ENCODE measurements at regions not wholly inside any gene's neighbourhood (a gene's known extent, or its start where the extent isn't known, plus 50 kb on each side); places are given as distances from the start of the nearest gene placed in this dataset.
A peak's percentile ranks its signal among the peaks of the same experiment; 100 is the strongest.
"Not testable (repeated sequence)": the region's sequence is repeated elsewhere in the genome, so short reads cannot be mapped to it uniquely, and the experiment has no call there.

- DNase-seq = no peak
These were observed 346.7 kb upstream of the PPARGC1A start for GRCh38 chr4:24236532-24236931.

DNA sequence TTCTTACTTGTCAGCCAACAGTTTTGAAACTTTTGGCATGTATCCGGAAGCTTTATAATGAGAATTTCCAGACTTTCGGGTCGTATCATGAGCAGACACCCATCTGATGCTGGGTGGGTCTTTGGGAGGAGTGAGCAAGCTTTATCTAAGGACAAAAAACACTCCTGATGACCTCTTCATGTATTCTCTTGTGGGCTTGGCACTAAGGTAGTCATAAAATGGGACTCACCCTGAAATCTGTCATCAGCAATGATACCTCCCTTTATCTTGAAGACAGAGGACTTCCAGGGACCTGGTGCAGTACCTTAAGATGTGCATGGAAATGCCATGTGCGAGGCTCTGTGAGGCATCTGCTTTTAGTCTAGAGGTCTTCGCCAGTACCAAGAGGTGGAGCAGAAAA, 346.3 kb upstream of the PPARGC1A start:
- no peak for DNase-seq

- no peak for DNase-seq
These were observed 345.8 kb upstream of the PPARGC1A start for GRCh38 chr4:24235618-24236017.

GRCh38 chr4:24234288-24234848, 344.5 kb upstream of the PPARGC1A start:
- DNase-seq = no peak

- no peak for DNase-seq
These were observed 341.1 kb upstream of the PPARGC1A start for GRCh38 chr4:24230955-24231354.

- no peak for DNase-seq
These were observed 340.1 kb upstream of the PPARGC1A start for GRCh38 chr4:24229978-24230377.

DNA sequence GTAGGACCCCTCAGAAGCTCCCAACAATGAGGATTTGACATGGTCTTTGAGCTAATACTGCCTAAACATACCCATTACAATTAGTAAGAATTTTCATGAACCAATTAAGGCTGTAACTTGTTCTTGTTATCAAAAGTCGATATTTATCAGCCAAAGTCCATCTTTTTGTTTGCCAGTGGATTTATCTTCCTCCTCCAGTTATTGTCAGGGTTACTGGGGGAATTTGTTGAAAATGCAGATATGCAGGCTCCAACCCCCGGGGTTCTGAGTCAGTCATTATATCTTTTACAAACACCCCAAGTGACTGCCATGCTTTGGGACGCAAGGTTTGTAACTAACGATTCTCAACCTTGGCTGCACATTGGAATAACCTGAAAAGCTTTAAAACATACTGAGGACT, 338.8 kb upstream of the PPARGC1A start:
- no peak for DNase-seq

GRCh38 chr4:24226667-24227066, 336.8 kb upstream of the PPARGC1A start:
- no peak for DNase-seq

DNA sequence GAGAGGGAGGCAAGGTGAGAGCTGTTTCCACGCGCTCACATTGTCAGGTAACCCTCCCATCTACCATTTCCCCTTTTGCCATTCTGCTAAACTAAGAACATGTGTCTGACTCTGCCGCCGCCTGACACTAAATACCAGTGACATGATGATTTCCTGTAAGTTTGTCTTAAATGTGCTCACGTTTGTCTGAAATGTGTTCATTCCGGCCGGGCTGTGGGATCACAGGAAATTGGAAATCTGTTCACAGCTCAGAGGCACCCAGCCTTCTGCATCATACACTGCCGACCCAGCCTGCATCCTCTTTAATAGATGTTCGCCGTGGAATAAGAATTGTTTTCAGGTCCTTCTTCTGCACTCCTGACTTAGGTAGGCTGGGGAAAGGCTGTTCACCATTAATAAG, 336.2 kb upstream of the PPARGC1A start:
- no peak for DNase-seq

- no peak for DNase-seq
These were observed 334.6 kb upstream of the PPARGC1A start for GRCh38 chr4:24224446-24224845.

- no peak for DNase-seq
These were observed 329.4 kb upstream of the PPARGC1A start for GRCh38 chr4:24219209-24219608.

GRCh38 chr4:24218566-24218965, 328.7 kb upstream of the PPARGC1A start:
- no peak for DNase-seq

GRCh38 chr4:24214796-24215195, 324.9 kb upstream of the PPARGC1A start:
- no peak for DNase-seq

- DNase-seq = no peak
These were observed 324.1 kb upstream of the PPARGC1A start for GRCh38 chr4:24213961-24214360.

GRCh38 chr4:24212642-24213041, 322.8 kb upstream of the PPARGC1A start:
- DNase-seq = no peak

DNA sequence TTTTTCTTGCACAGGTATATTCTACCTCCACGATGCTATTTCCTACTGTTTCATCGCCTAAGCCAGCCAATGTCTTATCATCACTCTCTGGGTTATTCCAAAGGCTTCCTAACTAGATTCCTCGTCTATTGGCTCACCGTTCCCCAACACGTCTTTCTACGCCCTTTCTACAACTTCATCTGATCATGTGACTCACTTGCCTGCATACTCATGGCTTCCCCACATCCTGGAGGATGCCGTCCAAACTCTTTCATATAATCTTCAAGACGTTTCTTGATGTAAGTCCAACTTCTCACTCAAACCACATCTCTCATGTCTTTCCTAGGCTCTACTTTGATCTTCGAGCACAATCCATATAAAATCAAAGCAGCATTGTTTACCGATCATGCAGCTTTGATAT, 322.0 kb upstream of the PPARGC1A start:
- no peak for DNase-seq

GRCh38 chr4:24210332-24210902, 320.6 kb upstream of the PPARGC1A start:
- no peak for DNase-seq

- no peak for DNase-seq
These were observed 320.1 kb upstream of the PPARGC1A start for GRCh38 chr4:24209906-24210305.

GRCh38 chr4:24209131-24209530, 319.3 kb upstream of the PPARGC1A start:
- no peak for DNase-seq

GRCh38 chr4:24208691-24209090, 318.8 kb upstream of the PPARGC1A start:
- DNase-seq = no peak

DNA sequence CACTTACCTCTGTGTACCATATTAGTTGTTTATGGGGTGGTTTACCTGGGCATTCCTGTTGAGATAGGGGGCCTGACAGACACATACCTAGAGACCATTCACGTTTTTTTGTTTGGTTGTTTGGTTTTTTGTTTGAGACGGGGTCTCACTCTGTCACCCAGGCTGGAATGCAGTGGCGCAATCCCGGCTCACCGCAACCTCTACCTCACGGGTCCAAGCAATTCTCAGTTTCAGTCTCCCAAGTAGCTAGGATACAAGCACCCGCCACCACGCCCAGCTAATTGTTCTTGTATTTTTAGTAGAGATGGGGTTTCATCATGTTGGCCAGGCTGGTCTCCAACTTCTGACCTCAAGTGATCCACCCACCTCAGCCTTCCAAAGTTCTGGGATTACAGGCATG, 314.9 kb upstream of the PPARGC1A start:
- not testable (repeated sequence) for DNase-seq

- DNase-seq = no peak
These were observed 314.1 kb upstream of the PPARGC1A start for GRCh38 chr4:24203926-24204325.

- no peak for DNase-seq
These were observed 312.7 kb upstream of the PPARGC1A start for GRCh38 chr4:24202579-24202978.

- peak; percentile 24 to 49 for DNase-seq
These were observed 308.1 kb upstream of the PPARGC1A start for GRCh38 chr4:24197955-24198354.

- DNase-seq = no peak
These were observed 306.9 kb upstream of the PPARGC1A start for GRCh38 chr4:24196785-24197184.

Data from NCI-H526 (cell line).